ENCODE measurements at regions not wholly inside any gene's neighbourhood (a gene's known extent, or its start where the extent isn't known, plus 50 kb on each side); places are given as distances from the start of the nearest gene placed in this dataset.

- no peak for DNase-seq (ENCODE audit: low read depth)
These were observed 310.2 kb upstream of the TBX22 start for GRCh38 chrX:79704325-79704724.

- no peak for DNase-seq (ENCODE audit: low read depth)
These were observed 306.0 kb upstream of the TBX22 start for GRCh38 chrX:79708581-79708980.

- no peak for DNase-seq (ENCODE audit: low read depth)
These were observed 299.1 kb upstream of the TBX22 start for GRCh38 chrX:79715448-79715847.

- DNase-seq (ENCODE audit: low read depth): peak; percentile 15
These were observed 294.9 kb upstream of the TBX22 start for GRCh38 chrX:79719568-79720231.

GRCh38 chrX:79721234-79721633, 293.3 kb upstream of the TBX22 start:
- DNase-seq (ENCODE audit: low read depth): no peak

- no peak for DNase-seq (ENCODE audit: low read depth)
These were observed 286.1 kb upstream of the TBX22 start for GRCh38 chrX:79728421-79728820.
